B cell (primary cell): ENCODE measurements at regions not wholly inside any gene's neighbourhood (a gene's known extent, or its start where the extent isn't known, plus 50 kb on each side); places are given as distances from the start of the nearest gene placed in this dataset.

ENCODE experiments used
- ATAC-seq: fragments of 200-7000 bp; cut with Tn5 transposase; one replicate; pipeline ENCODE4 v1.10.0; 2021; ENCODE audit warnings: low read depth, mild to moderate bottlenecking, moderate number of reproducible peaks, moderate library complexity
- CTCF ChIA-PET: fragments of 350-600 bp; sonication (Branson Sonifier 250); formaldehyde crosslinking; loops from one replicate; lab custom pipeline; 2021; ENCODE audit warnings: antibody characterized with exemption, inconsistent platforms; lab: Charles Lee
- POLR2A ChIA-PET: fragments of 350-600 bp; sonication (Branson Sonifier 250); formaldehyde crosslinking; loops from one replicate; lab custom pipeline; 2021; ENCODE audit warnings: antibody characterized with exemption; lab: Charles Lee
- DNase-seq: peaks from one replicate; pipeline ENCODE4 v3.0.0; 2013
- H2AFZ ChIP-seq: 2 replicates; pipeline ENCODE4 v1.6.1; 2012; ENCODE audit warnings: mild to moderate bottlenecking, low read depth, low read length; ENCODE audit not compliant: insufficient read depth, poor library complexity, severe bottlenecking
- H3K27ac ChIP-seq, 2 donors: 1 replicate in 1 of 2; 2 replicates in 1 of 2; pipeline ENCODE4 v1.5.1; 2012 to 2013; ENCODE audit warnings: low read length in 2 of 2, mild to moderate bottlenecking in 2 of 2, moderate library complexity in 1 of 2
- H3K27me3 ChIP-seq, 4 experiments: fragments of 200-600 bp in 1 of 4; sonication (generic) in 1 of 4; replicated peaks in 1 of 4; 1 replicate in 2 of 4; 2 replicates in 2 of 4; pipeline versions ENCODE4 v1.6.1 to v1.7.0; 2013 to 2016; ENCODE audit warnings: low read length in 3 of 4, mild to moderate bottlenecking in 2 of 4, mixed read lengths in 1 of 4, moderate library complexity in 1 of 4; ENCODE audit not compliant: insufficient read depth in 4 of 4, control insufficient read depth in 3 of 4; ENCODE audit errors: control extremely low read depth in 1 of 4
- H3K36me3 ChIP-seq, 2 experiments: replicated peaks in 1 of 2; 1 replicate in 1 of 2; 2 replicates in 1 of 2; pipeline versions ENCODE4 v1.6.1 to v1.7.1; 2013; ENCODE audit warnings: low read length in 1 of 2; ENCODE audit not compliant: insufficient read depth in 2 of 2, control insufficient read depth in 1 of 2; ENCODE audit errors: control extremely low read depth in 1 of 2, extremely low read depth in 1 of 2
- H3K4me1 ChIP-seq, 2 donors: fragments of 200-600 bp in 1 of 2; sonication (generic) in 1 of 2; 1 replicate in 1 of 2; 2 replicates in 1 of 2; pipeline versions ENCODE4 v1.5.1 to v1.6.1; 2013 to 2017; ENCODE audit warnings: low read length in 2 of 2; ENCODE audit not compliant: control insufficient read depth in 2 of 2, insufficient read depth in 2 of 2
- H3K4me2 ChIP-seq: replicated peaks from 2 replicates; pipeline ENCODE3; 2012; ENCODE audit warnings: mild to moderate bottlenecking, low read depth, low read length; ENCODE audit not compliant: poor library complexity, severe bottlenecking
- H3K4me3 ChIP-seq, 5 experiments: fragments of 200-600 bp in 1 of 5; sonication (generic) in 1 of 5; 1 replicate in 3 of 5; 2 replicates in 2 of 5; pipeline versions ENCODE4 v1.5.1 to v1.7.0; 2011 to 2016; ENCODE audit warnings: low read length in 4 of 5, mild to moderate bottlenecking in 4 of 5, low read depth in 2 of 5, control low read depth in 1 of 5, moderate library complexity in 1 of 5; ENCODE audit not compliant: insufficient read depth in 1 of 5; ENCODE audit errors: control extremely low read depth in 1 of 5, extremely low read depth in 1 of 5
- H3K79me2 ChIP-seq: fragments of 200-600 bp; sonication (generic); one replicate; pipeline ENCODE4 v1.6.0; 2016; ENCODE audit warnings: low read length; ENCODE audit not compliant: control insufficient read depth, insufficient read depth
- H3K9ac ChIP-seq: fragments of 200-600 bp; sonication (generic); 2 replicates; pipeline ENCODE4 v1.6.1; 2017; ENCODE audit warnings: mild to moderate bottlenecking, low read length, moderate library complexity
- H3K9me3 ChIP-seq, 3 donors: one replicate each; pipeline versions ENCODE4 v1.6.1 to v1.7.1; 2013; ENCODE audit warnings: low read length in 2 of 3; ENCODE audit not compliant: control insufficient read depth in 2 of 3, insufficient read depth in 1 of 3; ENCODE audit errors: control extremely low read depth in 1 of 3
- H4K20me1 ChIP-seq: 2 replicates; pipeline ENCODE4 v1.6.0; 2012; ENCODE audit warnings: mild to moderate bottlenecking, low read length; ENCODE audit not compliant: insufficient read depth, control insufficient read depth, poor library complexity, severe bottlenecking
- H3K27ac Mint-ChIP-seq: one replicate; pipeline ENCODE4 v1.8.0; 2021; ENCODE audit warnings: mixed read lengths
- H3K27me3 Mint-ChIP-seq: one replicate; pipeline ENCODE4 v1.8.0; 2021; ENCODE audit warnings: mixed read lengths
- H3K4me1 Mint-ChIP-seq: one replicate; pipeline ENCODE4 v1.8.0; 2021; ENCODE audit warnings: mixed read lengths
- H3K4me3 Mint-ChIP-seq: one replicate; pipeline ENCODE4 v1.8.0; 2021; ENCODE audit warnings: mixed read lengths
- H3K9me3 Mint-ChIP-seq: one replicate; pipeline ENCODE4 v1.8.0; 2022; ENCODE audit warnings: mixed read lengths; ENCODE audit not compliant: insufficient read depth
- CTCF ChIP-seq: fragments of 200-600 bp; IDR thresholded peaks from one replicate; pipeline ENCODE4 v1.8.0; 2022; ENCODE audit warnings: antibody characterized with exemption, mild to moderate bottlenecking
- EZH2 ChIP-seq: IDR thresholded peaks from 2 replicates; pipeline ENCODE4 v1.6.1; 2012; ENCODE audit warnings: borderline replicate concordance, low read depth, mild to moderate bottlenecking, moderate library complexity, low read length; ENCODE audit not compliant: insufficient read depth, poor library complexity, severe bottlenecking
- WGBS: methylation state at CpG from one replicate; pipeline ENCODE4 v1.1.5; 2013; ENCODE audit warnings: missing lambda C conversion rate; ENCODE audit not compliant: insufficient coverage; 5-methylcytosine and 5-hydroxymethylcytosine counted together
- intact Hi-C: fragments of 100-400 bp; cut with micrococcal nuclease; formaldehyde crosslinking; loops from one replicate; pipeline ENCODE4 v1.10.0; 2022

- no peak overlapping the region for H3K4me3 Mint-ChIP-seq
- H3K79me2 ChIP-seq: no peaks in the 10 kb centered on the region
- H3K27ac ChIP-seq: no peak overlapping the region
- H3K36me3 ChIP-seq: no peaks in the 10 kb centered on the region
- DNase-seq (peak; percentile 14), ATAC-seq (no peak)
- no peaks in the 10 kb centered on the region for H3K4me1 Mint-ChIP-seq
- TF ChIP-seq EZH2: no peak
- TF ChIP-seq CTCF: peak; percentile 71
- WGBS: no CpG with 5 or more reads among the region's 1 CpG
- H3K27me3 ChIP-seq: no peaks in the 10 kb centered on the region
- no peak overlapping the region for H3K4me2 ChIP-seq
- H3K9me3 Mint-ChIP-seq: no peaks in the 10 kb centered on the region
- H3K9ac ChIP-seq: no peak overlapping the region
- H2AFZ ChIP-seq: no peak overlapping the region
- H3K9me3 ChIP-seq: no peaks in the 10 kb centered on the region
- intact Hi-C loops: no loop called here
- no peaks in the 10 kb centered on the region for H4K20me1 ChIP-seq
- H3K27me3 Mint-ChIP-seq: no peaks in the 10 kb centered on the region
- ChIA-PET CTCF (interaction anchor here (0.8 to 2.5 kb wide), 5 partner anchors 9 to 1796 kb away, joined by 3 to 17 read pairs (median 4); no protein-coding TSS in a partner anchor), POLR2A (no interaction called here)
- H3K4me3 ChIP-seq: no peak overlapping the region
- no peak overlapping the region for H3K27ac Mint-ChIP-seq
- no peaks in the 10 kb centered on the region for H3K4me1 ChIP-seq
Observed at GRCh38 chr3:61371123-61371522, 119.9 kb upstream of the FHIT start.

GRCh38 chr3:61372723-61373122, 121.5 kb upstream of the FHIT start:
- no peaks in the 10 kb centered on the region for H3K79me2 ChIP-seq
- Mint-ChIP-seq H3K27ac (no peak overlapping the region), H3K27me3 (no peaks in the 10 kb centered on the region), H3K4me3 (no peak overlapping the region), H3K9me3 (no peaks in the 10 kb centered on the region), H3K4me1 (no peaks in the 10 kb centered on the region)
- no peak for ATAC-seq
- no peak overlapping the region for H3K27ac ChIP-seq
- H3K4me2 ChIP-seq: no peak overlapping the region
- H3K4me1 ChIP-seq: no peaks in the 10 kb centered on the region
- DNase-seq: no peak
- no peaks in the 10 kb centered on the region for H3K9me3 ChIP-seq
- ChIA-PET CTCF (interaction anchor here (1.5 to 2.5 kb wide), 2 partner anchors 9 kb away, joined by 6 to 17 read pairs; no protein-coding TSS in a partner anchor), POLR2A (no interaction called here)
- H3K4me3 ChIP-seq: no peak overlapping the region
- H4K20me1 ChIP-seq: no peaks in the 10 kb centered on the region
- H3K27me3 ChIP-seq: no peaks in the 10 kb centered on the region
- intact Hi-C loops: no loop called here
- H3K36me3 ChIP-seq: no peaks in the 10 kb centered on the region
- no peak for TF ChIP-seq CTCF
- no CpG with 5 or more reads among the region's 1 CpG for WGBS
- no peak overlapping the region for H3K9ac ChIP-seq
- no peak overlapping the region for H2AFZ ChIP-seq
